IMR-90 (cell line): ENCODE measurements at regions not wholly inside any gene's neighbourhood (a gene's known extent, or its start where the extent isn't known, plus 50 kb on each side); places are given as distances from the start of the nearest gene placed in this dataset.

Source experiments
- BHLHE40 ChIP-seq: fragments of 150-350 bp; IDR thresholded peaks from 2 replicates; pipeline ENCODE4 v1.6.1; 2016; ENCODE audit warnings: mild to moderate bottlenecking, low read depth, low read length
- CHD1 ChIP-seq: IDR thresholded peaks from 2 replicates; pipeline ENCODE4 v1.6.1; 2012; ENCODE audit warnings: low read depth, low read length, improper control_type of control experiment
- NFE2L2 ChIP-seq: fragments of 150-350 bp; IDR thresholded peaks from 2 replicates; pipeline ENCODE4 v1.6.1; 2016; ENCODE audit warnings: low read depth, mild to moderate bottlenecking, low read length
- POLR2A ChIP-seq: IDR thresholded peaks from 2 replicates; pipeline ENCODE4 v1.6.1; 2012; ENCODE audit warnings: mild to moderate bottlenecking, low read depth, low read length
- RAD21 ChIP-seq: IDR thresholded peaks from 2 replicates; pipeline ENCODE4 v1.6.1; 2012; ENCODE audit warnings: low read length, improper control_type of control experiment
- RCOR1 ChIP-seq: IDR thresholded peaks from 2 replicates; pipeline ENCODE4 v1.6.1; 2012; ENCODE audit warnings: mild to moderate bottlenecking, low read length, improper control_type of control experiment; ENCODE audit not compliant: insufficient replicate concordance
- RFX5 ChIP-seq: IDR thresholded peaks from 2 replicates; pipeline ENCODE4 v1.8.0; 2012; ENCODE audit warnings: low read depth, mild to moderate bottlenecking, low read length, moderate library complexity
- TF ChIP-seq, protein P1 (sequence below): conservative IDR thresholded peaks from 2 replicates; pipeline ENCODE4 v1.5.1; 2012; ENCODE audit warnings: mild to moderate bottlenecking, low read depth, low read length, improper control_type of control experiment

DNA sequence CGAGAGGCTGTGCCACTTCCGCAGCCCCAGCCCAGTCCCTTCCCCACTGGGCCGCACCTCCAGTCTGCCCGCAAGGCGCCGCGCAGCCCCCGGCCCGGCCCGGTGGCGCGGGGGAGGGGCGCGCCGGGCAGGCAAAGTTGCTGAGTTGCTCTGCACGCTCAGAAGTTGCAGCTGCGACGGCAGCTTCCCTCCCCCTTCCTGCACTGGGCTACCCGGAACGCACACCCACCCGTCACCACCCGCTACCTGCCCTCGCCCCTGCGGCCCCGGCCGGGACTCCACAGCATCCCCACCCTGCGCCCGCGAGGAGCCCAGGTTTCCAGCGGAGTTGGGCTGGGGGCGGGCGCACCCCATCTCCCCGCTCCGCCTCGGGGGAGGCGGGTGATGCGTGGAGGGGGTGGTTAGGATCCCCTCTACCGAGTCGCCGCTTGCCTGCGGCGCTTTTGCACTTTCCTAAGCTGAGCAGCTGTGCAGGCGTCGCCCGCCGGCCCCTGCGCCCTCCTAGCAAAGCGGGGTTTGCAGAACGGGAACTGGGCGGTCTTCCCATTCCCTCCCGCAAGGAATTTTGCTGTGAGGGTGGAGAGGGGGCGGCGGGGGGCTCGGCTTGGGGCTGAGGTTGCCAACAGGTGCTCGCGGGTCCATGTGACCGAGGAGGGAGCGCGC lies 55.9 kb upstream of the RREB1 start:
- TF ChIP-seq, protein P1, sequence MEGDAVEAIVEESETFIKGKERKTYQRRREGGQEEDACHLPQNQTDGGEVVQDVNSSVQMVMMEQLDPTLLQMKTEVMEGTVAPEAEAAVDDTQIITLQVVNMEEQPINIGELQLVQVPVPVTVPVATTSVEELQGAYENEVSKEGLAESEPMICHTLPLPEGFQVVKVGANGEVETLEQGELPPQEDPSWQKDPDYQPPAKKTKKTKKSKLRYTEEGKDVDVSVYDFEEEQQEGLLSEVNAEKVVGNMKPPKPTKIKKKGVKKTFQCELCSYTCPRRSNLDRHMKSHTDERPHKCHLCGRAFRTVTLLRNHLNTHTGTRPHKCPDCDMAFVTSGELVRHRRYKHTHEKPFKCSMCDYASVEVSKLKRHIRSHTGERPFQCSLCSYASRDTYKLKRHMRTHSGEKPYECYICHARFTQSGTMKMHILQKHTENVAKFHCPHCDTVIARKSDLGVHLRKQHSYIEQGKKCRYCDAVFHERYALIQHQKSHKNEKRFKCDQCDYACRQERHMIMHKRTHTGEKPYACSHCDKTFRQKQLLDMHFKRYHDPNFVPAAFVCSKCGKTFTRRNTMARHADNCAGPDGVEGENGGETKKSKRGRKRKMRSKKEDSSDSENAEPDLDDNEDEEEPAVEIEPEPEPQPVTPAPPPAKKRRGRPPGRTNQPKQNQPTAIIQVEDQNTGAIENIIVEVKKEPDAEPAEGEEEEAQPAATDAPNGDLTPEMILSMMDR, result no peak
- TF ChIP-seq RAD21 (no peak), POLR2A (no peak), NFE2L2 (no peak), RFX5 (no peak), CHD1 (no peak), BHLHE40 (no peak), RCOR1 (no peak)
